Left kidney (tissue), 1 donor: ENCODE measurements at regions not wholly inside any gene's neighbourhood (a gene's known extent, or its start where the extent isn't known, plus 50 kb on each side); places are given as distances from the start of the nearest gene placed in this dataset.
"Not testable (repeated sequence)": the region's sequence is repeated elsewhere in the genome, so short reads cannot be mapped to it uniquely, and the experiment has no call there.

Experiments
- DNase-seq: peaks from one replicate; pipeline ENCODE4 v3.0.0-alpha.2; 2013

GRCh38 chr6:120493505-120493904 lies 840.8 kb downstream of the TBC1D32 start:
- no peak for DNase-seq

GRCh38 chr6:120489941-120490340 lies 844.3 kb downstream of the TBC1D32 start:
- no peak for DNase-seq

GRCh38 chr6:120484146-120484545 lies 850.1 kb downstream of the TBC1D32 start:
- no peak for DNase-seq

- DNase-seq, result no peak
Observed at GRCh38 chr6:120478650-120479049, 855.6 kb downstream of the TBC1D32 start.

- DNase-seq, result no peak
Observed at GRCh38 chr6:120473804-120474203, 860.5 kb downstream of the TBC1D32 start.

GRCh38 chr6:120468486-120468885 lies 865.8 kb downstream of the TBC1D32 start:
- DNase-seq, result no peak

GRCh38 chr6:120451508-120451907 lies 882.8 kb downstream of the TBC1D32 start:
- DNase-seq, result no peak

- no peak for DNase-seq
Observed at GRCh38 chr6:120447605-120448004, 886.7 kb downstream of the TBC1D32 start.

- not testable (repeated sequence) for DNase-seq
Observed at GRCh38 chr6:120432840-120433239, 901.4 kb downstream of the TBC1D32 start.

- DNase-seq, result no peak
Observed at GRCh38 chr6:120431841-120432240, 902.4 kb downstream of the TBC1D32 start.

- DNase-seq, result no peak
Observed at GRCh38 chr6:120411394-120411793, 922.9 kb downstream of the TBC1D32 start.

GRCh38 chr6:120410586-120410985 lies 923.7 kb downstream of the TBC1D32 start:
- DNase-seq, result no peak

- no peak for DNase-seq
Observed at GRCh38 chr6:120407696-120408095, 926.6 kb downstream of the TBC1D32 start.

- no peak for DNase-seq
Observed at GRCh38 chr6:120405947-120406346, 928.3 kb downstream of the TBC1D32 start.

GRCh38 chr6:120395784-120396183 lies 938.5 kb downstream of the TBC1D32 start:
- DNase-seq, result no peak

GRCh38 chr6:120395330-120395729 lies 939.0 kb downstream of the TBC1D32 start:
- DNase-seq, result no peak

- no peak for DNase-seq
Observed at GRCh38 chr6:120392941-120393340, 941.3 kb downstream of the TBC1D32 start.

- DNase-seq, result no peak
Observed at GRCh38 chr6:120384671-120385070, 949.6 kb downstream of the TBC1D32 start.

- DNase-seq, result no peak
Observed at GRCh38 chr6:120383681-120384080, 950.6 kb downstream of the TBC1D32 start.

- DNase-seq, result no peak
Observed at GRCh38 chr6:120378582-120379220, 955.6 kb downstream of the TBC1D32 start.

- DNase-seq, result no peak
Observed at GRCh38 chr6:120373185-120373584, 961.1 kb downstream of the TBC1D32 start.

GRCh38 chr6:120363429-120363828 lies 970.9 kb downstream of the TBC1D32 start:
- no peak for DNase-seq

- not testable (repeated sequence) for DNase-seq
Observed at GRCh38 chr6:120358535-120358934, 975.7 kb downstream of the TBC1D32 start.

GRCh38 chr6:120357447-120357846 lies 976.8 kb downstream of the TBC1D32 start:
- DNase-seq, result no peak

- DNase-seq, result no peak
Observed at GRCh38 chr6:120355822-120356221, 978.5 kb downstream of the TBC1D32 start.
